ENCODE measurements at regions not wholly inside any gene's neighbourhood (a gene's known extent, or its start where the extent isn't known, plus 50 kb on each side); places are given as distances from the start of the nearest gene placed in this dataset.

DNA sequence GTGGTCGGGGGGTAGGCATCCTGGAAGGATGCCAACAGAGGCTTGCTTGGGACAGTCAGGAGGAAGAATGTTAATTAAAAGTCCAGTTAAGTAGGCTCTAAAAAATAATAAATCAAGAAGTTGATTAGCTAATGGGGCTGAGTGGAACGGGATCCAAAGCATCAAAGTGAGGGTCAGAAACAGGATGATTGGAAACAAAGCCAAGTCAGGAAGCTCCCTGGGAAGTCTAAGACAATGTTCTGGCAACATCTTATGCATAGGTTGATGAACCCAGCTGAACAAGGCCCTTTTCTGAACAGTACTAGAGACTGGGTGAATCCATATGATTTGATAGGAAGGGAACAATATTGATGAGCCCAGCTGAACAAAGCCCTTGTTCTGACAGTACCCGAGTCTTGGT, 50.2 kb upstream of the STARD4 start:
- no peak for DNase-seq (ENCODE audit: extremely low spot score)
- CTCF ChIA-PET, result interaction anchor here (1.0 to 1.1 kb wide), 2 partner anchors 12 to 31 kb away, joined by 4 read pairs; no protein-coding TSS in a partner anchor
- POLR2A ChIA-PET, result no interaction called here
- TF ChIP-seq CTBP1 (IDR thresholded peaks at IDR 0.05; ENCODE audit: borderline replicate concordance), result no peak
- no peak for TF ChIP-seq TARDBP (IDR thresholded peaks at IDR 0.05)
- no peak for TF ChIP-seq HDGF (IDR thresholded peaks at IDR 0.05; ENCODE audit: borderline replicate concordance)
